HUDEP-2 (cell line): ENCODE measurements at regions not wholly inside any gene's neighbourhood (a gene's known extent, or its start where the extent isn't known, plus 50 kb on each side); places are given as distances from the start of the nearest gene placed in this dataset.

ENCODE experiments used
- DNase-seq, 76 experiments: peaks; one replicate each; lab custom pipeline; 2025; ENCODE audit not compliant: unreplicated experiment in 76 of 76; lab: John Stamatoyannopoulos, UW

- DNase-seq = no peak
Observed at GRCh38 chr22:27132400-27132799, 475.0 kb downstream of the MIAT start.

GRCh38 chr22:27133019-27133431 is 475.6 kb downstream of the MIAT start:
- peak in 9 of 76 experiments; percentile 3 to 27 (median 12) for DNase-seq

GRCh38 chr22:27133681-27134314 is 476.4 kb downstream of the MIAT start:
- no peak for DNase-seq

- peak in 53 of 76 experiments; percentile 4 to 67 (median 31) for DNase-seq
Observed at GRCh38 chr22:27134315-27134701, 476.9 kb downstream of the MIAT start.

GRCh38 chr22:27135031-27135981 is 477.9 kb downstream of the MIAT start:
- no peak for DNase-seq

GRCh38 chr22:27136596-27136995 is 479.2 kb downstream of the MIAT start:
- DNase-seq = no peak

- no peak for DNase-seq
Observed at GRCh38 chr22:27137871-27138337, 480.5 kb downstream of the MIAT start.

- DNase-seq = no peak
Observed at GRCh38 chr22:27138471-27138870, 481.1 kb downstream of the MIAT start.

- DNase-seq = no peak
Observed at GRCh38 chr22:27139935-27140511, 482.6 kb downstream of the MIAT start.

- DNase-seq = no peak
Observed at GRCh38 chr22:27142286-27142685, 484.9 kb downstream of the MIAT start.

GRCh38 chr22:27144321-27144720 is 486.9 kb downstream of the MIAT start:
- no peak for DNase-seq

- no peak for DNase-seq
Observed at GRCh38 chr22:27146866-27147633, 489.7 kb downstream of the MIAT start.

GRCh38 chr22:27148055-27148454 is 490.7 kb downstream of the MIAT start:
- no peak for DNase-seq

GRCh38 chr22:27148886-27149470 is 491.6 kb downstream of the MIAT start:
- no peak for DNase-seq

- no peak for DNase-seq
Observed at GRCh38 chr22:27149921-27150543, 492.6 kb downstream of the MIAT start.

GRCh38 chr22:27150544-27150941 is 493.2 kb downstream of the MIAT start:
- no peak for DNase-seq

- no peak for DNase-seq
Observed at GRCh38 chr22:27151407-27151806, 494.0 kb downstream of the MIAT start.

GRCh38 chr22:27152033-27152432 is 494.6 kb downstream of the MIAT start:
- DNase-seq = no peak

- DNase-seq = no peak
Observed at GRCh38 chr22:27152883-27153282, 495.5 kb downstream of the MIAT start.

- no peak for DNase-seq
Observed at GRCh38 chr22:27153386-27153785, 496.0 kb downstream of the MIAT start.
